ENCODE measurements at regions not wholly inside any gene's neighbourhood (a gene's known extent, or its start where the extent isn't known, plus 50 kb on each side); places are given as distances from the start of the nearest gene placed in this dataset.

DNA sequence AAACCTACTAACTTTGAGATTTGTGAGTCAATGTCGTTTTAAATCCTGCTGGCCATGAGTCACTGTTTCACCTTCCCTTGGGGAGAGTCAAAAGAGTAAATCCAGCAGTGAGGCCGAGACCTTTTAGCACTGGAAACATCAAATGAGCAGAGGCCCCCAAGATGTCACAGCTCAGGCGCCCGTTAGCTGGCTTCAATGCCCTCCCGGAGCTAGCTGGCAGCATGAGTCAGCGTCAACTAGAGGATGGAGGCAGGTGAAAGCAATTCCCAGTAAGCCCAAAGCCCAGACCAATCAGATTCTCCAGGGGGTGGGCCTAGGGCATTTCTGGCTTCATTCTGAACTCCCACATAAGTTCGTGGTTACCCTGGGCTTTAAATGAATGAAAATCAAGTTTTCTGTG is 170.9 kb downstream of the CLCN4 start:
- TF ChIP-seq, protein P1, sequence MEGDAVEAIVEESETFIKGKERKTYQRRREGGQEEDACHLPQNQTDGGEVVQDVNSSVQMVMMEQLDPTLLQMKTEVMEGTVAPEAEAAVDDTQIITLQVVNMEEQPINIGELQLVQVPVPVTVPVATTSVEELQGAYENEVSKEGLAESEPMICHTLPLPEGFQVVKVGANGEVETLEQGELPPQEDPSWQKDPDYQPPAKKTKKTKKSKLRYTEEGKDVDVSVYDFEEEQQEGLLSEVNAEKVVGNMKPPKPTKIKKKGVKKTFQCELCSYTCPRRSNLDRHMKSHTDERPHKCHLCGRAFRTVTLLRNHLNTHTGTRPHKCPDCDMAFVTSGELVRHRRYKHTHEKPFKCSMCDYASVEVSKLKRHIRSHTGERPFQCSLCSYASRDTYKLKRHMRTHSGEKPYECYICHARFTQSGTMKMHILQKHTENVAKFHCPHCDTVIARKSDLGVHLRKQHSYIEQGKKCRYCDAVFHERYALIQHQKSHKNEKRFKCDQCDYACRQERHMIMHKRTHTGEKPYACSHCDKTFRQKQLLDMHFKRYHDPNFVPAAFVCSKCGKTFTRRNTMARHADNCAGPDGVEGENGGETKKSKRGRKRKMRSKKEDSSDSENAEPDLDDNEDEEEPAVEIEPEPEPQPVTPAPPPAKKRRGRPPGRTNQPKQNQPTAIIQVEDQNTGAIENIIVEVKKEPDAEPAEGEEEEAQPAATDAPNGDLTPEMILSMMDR (IDR thresholded peaks at IDR 0.05; ENCODE audit: low read depth, low read length, missing input control), result no peak
- TF ChIP-seq ATF3 (IDR thresholded peaks at IDR 0.05), result no peak
- no peak for TF ChIP-seq JUND (IDR thresholded peaks at IDR 0.05)
- TF ChIP-seq YY1 (IDR thresholded peaks at IDR 0.05), result no peak
- no peak for TF ChIP-seq HNF4G (IDR thresholded peaks at IDR 0.05)
- TF ChIP-seq RAD21 (IDR thresholded peaks at IDR 0.05), result no peak
- TF ChIP-seq GABPA (IDR thresholded peaks at IDR 0.05 in 1 of 2, conservative IDR thresholded peaks at IDR 0.05 in 1 of 2), result no peak
- TF ChIP-seq, protein P2, sequence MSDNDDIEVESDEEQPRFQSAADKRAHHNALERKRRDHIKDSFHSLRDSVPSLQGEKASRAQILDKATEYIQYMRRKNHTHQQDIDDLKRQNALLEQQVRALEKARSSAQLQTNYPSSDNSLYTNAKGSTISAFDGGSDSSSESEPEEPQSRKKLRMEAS (IDR thresholded peaks at IDR 0.05), result no peak
- TF ChIP-seq SP1 (IDR thresholded peaks at IDR 0.05), result no peak
- TF ChIP-seq TAF1 (conservative IDR thresholded peaks at IDR 0.05), result no peak
- no peak for TF ChIP-seq RXRA (IDR thresholded peaks at IDR 0.05)
- TF ChIP-seq, protein P3, sequence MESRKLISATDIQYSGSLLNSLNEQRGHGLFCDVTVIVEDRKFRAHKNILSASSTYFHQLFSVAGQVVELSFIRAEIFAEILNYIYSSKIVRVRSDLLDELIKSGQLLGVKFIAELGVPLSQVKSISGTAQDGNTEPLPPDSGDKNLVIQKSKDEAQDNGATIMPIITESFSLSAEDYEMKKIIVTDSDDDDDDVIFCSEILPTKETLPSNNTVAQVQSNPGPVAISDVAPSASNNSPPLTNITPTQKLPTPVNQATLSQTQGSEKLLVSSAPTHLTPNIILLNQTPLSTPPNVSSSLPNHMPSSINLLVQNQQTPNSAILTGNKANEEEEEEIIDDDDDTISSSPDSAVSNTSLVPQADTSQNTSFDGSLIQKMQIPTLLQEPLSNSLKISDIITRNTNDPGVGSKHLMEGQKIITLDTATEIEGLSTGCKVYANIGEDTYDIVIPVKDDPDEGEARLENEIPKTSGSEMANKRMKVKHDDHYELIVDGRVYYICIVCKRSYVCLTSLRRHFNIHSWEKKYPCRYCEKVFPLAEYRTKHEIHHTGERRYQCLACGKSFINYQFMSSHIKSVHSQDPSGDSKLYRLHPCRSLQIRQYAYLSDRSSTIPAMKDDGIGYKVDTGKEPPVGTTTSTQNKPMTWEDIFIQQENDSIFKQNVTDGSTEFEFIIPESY (IDR thresholded peaks at IDR 0.05), result no peak
- no peak for TF ChIP-seq HNF4A (conservative IDR thresholded peaks at IDR 0.05)
- no peak for TF ChIP-seq FOXA1 (IDR thresholded peaks at IDR 0.05)
